OCI-LY3 (cell line): ENCODE measurements at regions not wholly inside any gene's neighbourhood (a gene's known extent, or its start where the extent isn't known, plus 50 kb on each side); places are given as distances from the start of the nearest gene placed in this dataset.
"Not testable (repeated sequence)": the region's sequence is repeated elsewhere in the genome, so short reads cannot be mapped to it uniquely, and the experiment has no call there.

Experiments
- H2AFZ ChIP-seq: fragments of 200-600, 300-600 bp; shearing (Covaris generic); 2 replicates; pipeline ENCODE4 v1.6.0; 2014; ENCODE audit warnings: antibody characterized with exemption, low read depth, low read length
- H3K27ac ChIP-seq: fragments of 200-600, 300-600 bp; sonication (generic); 2 replicates; pipeline ENCODE4 v1.5.1; 2014; ENCODE audit warnings: mild to moderate bottlenecking, low read length, moderate library complexity, mixed read lengths
- H3K27me3 ChIP-seq: fragments of 200-600, 300-600 bp; sonication (generic); 2 replicates; pipeline ENCODE4 v1.6.1; 2014; ENCODE audit warnings: low read depth, low read length, mixed read lengths
- H3K36me3 ChIP-seq: fragments of 200-600, 300-600 bp; sonication (generic); replicated peaks from 2 replicates; pipeline ENCODE3; 2014; ENCODE audit warnings: low read depth, low read length, mixed read lengths
- H3K4me1 ChIP-seq: fragments of 300-600, 200-600 bp; sonication (generic); 2 replicates; pipeline ENCODE4 v1.6.1; 2014; ENCODE audit warnings: low read length, mixed read lengths
- H3K4me2 ChIP-seq: fragments of 200-600, 300-600 bp; sonication (generic); 2 replicates; pipeline ENCODE4 v1.6.1; 2014; ENCODE audit warnings: low read length, mixed read lengths
- H3K4me3 ChIP-seq: fragments of 300-600, 200-600 bp; sonication (generic); 2 replicates; pipeline ENCODE4 v1.5.1; 2014; ENCODE audit warnings: antibody characterized with exemption, mild to moderate bottlenecking, low read length, moderate library complexity
- H3K79me2 ChIP-seq: fragments of 300-600, 200-600 bp; shearing (Covaris generic); 2 replicates; pipeline ENCODE4 v1.6.1; 2014; ENCODE audit warnings: mild to moderate bottlenecking, low read length, mixed read lengths
- H3K9ac ChIP-seq: fragments of 300-600, 200-600 bp; shearing (Covaris generic); 2 replicates; pipeline ENCODE4 v1.6.0; 2014; ENCODE audit warnings: mild to moderate bottlenecking, low read length, moderate library complexity
- H3K9me3 ChIP-seq: fragments of 200-600, 300-600 bp; shearing (Covaris generic); 2 replicates; pipeline ENCODE4 v1.6.1; 2014; ENCODE audit warnings: low read length, mixed read lengths; ENCODE audit not compliant: insufficient read depth
- H4K20me1 ChIP-seq: fragments of 200-600, 300-600 bp; sonication (generic); 2 replicates; pipeline ENCODE4 v1.6.1; 2016; ENCODE audit warnings: low read length, mixed read lengths; ENCODE audit not compliant: insufficient read depth
- EZH2phosphoT487 ChIP-seq: fragments of 200-600 bp; shearing (Covaris generic); IDR thresholded peaks from 2 replicates; pipeline ENCODE4 v1.6.1; 2018; ENCODE audit warnings: antibody characterized with exemption, mixed run types, low read depth
- TF ChIP-seq, protein P1 (sequence below): fragments of 200-600, 300-600 bp; sonication (generic); IDR thresholded peaks from 2 replicates; pipeline ENCODE4 v1.5.1; 2014; ENCODE audit warnings: antibody characterized with exemption, low read length, low read depth

DNA sequence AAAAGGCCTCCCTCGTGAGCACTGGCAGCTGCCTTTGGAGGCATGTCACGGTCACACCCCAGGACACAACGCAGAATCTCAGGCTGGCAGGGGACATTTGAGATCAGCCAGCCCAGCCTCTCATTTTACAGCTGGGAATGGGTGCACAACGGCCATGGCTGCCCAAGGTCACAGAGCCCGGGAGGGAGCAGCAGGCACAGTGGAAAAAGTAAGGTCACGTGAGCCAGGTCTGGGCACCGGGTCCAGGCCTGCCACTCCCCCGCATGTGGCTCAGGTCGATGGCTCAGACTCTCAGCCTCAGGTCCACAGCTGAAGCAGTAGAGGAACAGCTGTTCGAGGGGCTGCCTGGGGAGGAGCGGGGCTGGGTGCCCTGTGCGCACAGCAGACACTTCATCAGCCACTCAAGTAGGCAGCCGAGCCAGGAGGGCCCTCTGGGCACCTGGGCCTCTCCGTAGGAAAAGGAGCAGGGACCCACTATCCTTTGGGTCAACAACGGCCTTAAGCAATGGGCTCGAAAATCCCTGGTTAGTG lies 260.6 kb downstream of the GOLGA6L6 start:
- Histone ChIP-seq H3K4me1 (no peaks in the 10 kb centered on the region), H3K27me3 (no peaks in the 10 kb centered on the region), H3K27ac (no peak overlapping the region), H4K20me1 (no peaks in the 10 kb centered on the region), H2AFZ (no peak overlapping the region), H3K9ac (no peak overlapping the region), H3K4me3 (no peak overlapping the region), H3K4me2 (no peak overlapping the region), H3K79me2 (no peaks in the 10 kb centered on the region), H3K36me3 (no peaks in the 10 kb centered on the region), H3K9me3 (no peaks in the 10 kb centered on the region; the same call in 1 of the 2 replicates)
- TF ChIP-seq, protein P1, sequence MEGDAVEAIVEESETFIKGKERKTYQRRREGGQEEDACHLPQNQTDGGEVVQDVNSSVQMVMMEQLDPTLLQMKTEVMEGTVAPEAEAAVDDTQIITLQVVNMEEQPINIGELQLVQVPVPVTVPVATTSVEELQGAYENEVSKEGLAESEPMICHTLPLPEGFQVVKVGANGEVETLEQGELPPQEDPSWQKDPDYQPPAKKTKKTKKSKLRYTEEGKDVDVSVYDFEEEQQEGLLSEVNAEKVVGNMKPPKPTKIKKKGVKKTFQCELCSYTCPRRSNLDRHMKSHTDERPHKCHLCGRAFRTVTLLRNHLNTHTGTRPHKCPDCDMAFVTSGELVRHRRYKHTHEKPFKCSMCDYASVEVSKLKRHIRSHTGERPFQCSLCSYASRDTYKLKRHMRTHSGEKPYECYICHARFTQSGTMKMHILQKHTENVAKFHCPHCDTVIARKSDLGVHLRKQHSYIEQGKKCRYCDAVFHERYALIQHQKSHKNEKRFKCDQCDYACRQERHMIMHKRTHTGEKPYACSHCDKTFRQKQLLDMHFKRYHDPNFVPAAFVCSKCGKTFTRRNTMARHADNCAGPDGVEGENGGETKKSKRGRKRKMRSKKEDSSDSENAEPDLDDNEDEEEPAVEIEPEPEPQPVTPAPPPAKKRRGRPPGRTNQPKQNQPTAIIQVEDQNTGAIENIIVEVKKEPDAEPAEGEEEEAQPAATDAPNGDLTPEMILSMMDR = no peak
- TF ChIP-seq EZH2phosphoT487 = no peak

DNA sequence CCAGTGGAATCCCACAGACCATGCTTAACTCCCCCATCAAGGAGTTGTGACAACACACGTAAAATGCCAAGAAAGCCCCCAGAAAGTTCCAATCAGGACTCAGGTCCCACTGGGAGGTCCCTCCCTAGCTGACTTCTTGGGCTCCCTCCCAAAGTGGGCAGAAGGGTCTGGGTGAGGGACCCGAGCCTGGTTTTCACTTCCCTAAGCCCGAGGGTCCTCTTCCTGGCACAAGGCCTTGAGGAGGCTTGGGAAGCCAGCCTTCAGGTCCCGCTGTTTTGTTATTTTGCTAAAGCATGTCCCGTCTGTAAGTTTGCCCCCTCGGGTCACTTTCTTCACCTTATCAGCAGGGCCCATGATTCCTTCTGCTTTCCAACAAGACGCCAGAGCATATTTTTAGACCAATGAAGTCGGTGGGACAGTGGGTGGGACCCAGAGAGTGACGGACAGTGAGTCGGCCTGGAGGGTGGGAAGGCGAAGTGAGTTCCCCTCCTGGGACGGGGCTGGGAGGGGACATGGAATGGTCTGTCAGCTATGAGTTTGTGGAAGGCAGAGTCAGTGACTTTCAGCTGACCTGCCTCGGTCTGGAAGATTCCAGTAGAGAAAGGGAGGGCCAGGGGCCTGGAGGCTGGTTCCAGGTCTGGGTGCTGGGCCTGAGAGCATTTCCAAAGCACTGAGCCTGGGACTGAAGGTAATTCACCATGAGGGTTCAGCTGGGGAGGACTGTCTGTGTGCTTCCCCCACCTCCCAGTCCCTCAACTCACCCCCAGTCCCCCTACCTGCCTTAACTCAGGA lies 261.3 kb downstream of the GOLGA6L6 start:
- H3K36me3 ChIP-seq, H3K27me3 ChIP-seq, H2AFZ ChIP-seq, H3K27ac ChIP-seq, H3K4me2 ChIP-seq, H3K4me3 ChIP-seq, H3K9ac ChIP-seq, H3K4me1 ChIP-seq, H4K20me1 ChIP-seq, H3K79me2 ChIP-seq, H3K9me3 ChIP-seq: not testable (repeated sequence)

DNA sequence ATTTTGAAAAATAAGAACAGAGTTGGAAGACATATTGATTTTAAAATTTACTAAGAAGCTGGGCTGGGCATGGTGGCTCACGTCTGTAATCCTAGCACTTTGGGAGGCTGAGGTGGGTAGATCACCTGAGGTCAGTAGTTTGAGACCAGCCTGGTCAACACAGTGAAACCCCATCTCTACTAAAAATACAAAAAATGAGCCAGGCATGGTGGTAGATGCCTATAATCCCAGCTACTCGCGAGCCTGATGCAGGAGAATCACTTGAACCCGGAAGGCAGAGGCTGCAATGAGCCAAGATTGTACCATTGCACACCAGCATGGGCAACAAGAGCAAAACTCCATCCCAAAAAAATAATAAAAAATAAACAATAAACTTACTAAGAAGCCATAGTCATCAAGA lies 262.5 kb downstream of the GOLGA6L6 start:
- H3K27ac ChIP-seq, H3K9ac ChIP-seq, H3K36me3 ChIP-seq, H3K9me3 ChIP-seq, H3K4me2 ChIP-seq, H3K4me3 ChIP-seq, H3K4me1 ChIP-seq, H4K20me1 ChIP-seq, H3K79me2 ChIP-seq, H3K27me3 ChIP-seq, H2AFZ ChIP-seq: not testable (repeated sequence)

DNA sequence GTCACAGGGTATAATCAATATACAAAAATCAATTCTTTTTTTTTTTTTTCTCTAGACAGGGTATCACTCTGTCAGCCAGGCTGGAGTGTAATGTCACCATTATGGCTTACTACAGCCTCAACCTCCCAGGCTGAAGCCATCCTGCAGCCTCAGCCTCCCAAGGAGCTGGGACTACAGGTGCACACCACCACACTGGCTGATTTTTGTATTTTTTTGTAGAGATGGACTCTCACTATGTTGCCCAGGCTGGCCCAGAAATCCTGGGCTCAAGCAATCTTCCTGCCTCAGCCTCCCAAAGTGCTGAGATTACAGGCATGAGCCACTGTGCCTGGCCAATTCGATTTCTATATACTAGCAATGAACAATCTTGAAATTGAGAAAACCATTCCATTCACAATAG lies 263.2 kb downstream of the GOLGA6L6 start:
- H4K20me1 ChIP-seq, H3K9me3 ChIP-seq, H3K4me1 ChIP-seq, H3K9ac ChIP-seq, H3K27ac ChIP-seq, H3K4me2 ChIP-seq, H3K36me3 ChIP-seq, H2AFZ ChIP-seq, H3K27me3 ChIP-seq, H3K4me3 ChIP-seq, H3K79me2 ChIP-seq: not testable (repeated sequence)

DNA sequence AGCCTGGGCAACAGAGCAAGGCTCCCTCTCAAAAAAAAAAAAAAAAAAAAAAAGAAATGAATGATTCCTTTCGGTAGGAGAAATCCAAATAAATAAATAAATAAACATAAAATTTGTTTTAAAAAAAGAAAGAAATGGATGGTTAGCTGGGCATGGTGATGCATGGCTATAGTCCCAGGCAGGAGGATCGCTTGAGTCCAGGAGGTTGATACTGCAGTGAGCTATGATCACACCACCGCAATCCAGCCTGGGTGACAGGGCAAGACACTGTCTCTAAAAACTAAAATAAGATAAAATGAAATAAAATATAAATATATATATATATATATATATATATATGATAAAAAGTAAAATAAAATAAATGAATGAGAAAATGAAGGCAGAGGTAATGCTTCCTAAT lies 264.1 kb downstream of the GOLGA6L6 start:
- H3K4me1 ChIP-seq, H3K27ac ChIP-seq, H3K9me3 ChIP-seq, H3K9ac ChIP-seq, H4K20me1 ChIP-seq, H3K79me2 ChIP-seq, H3K36me3 ChIP-seq, H2AFZ ChIP-seq, H3K4me2 ChIP-seq, H3K4me3 ChIP-seq, H3K27me3 ChIP-seq: not testable (repeated sequence)

DNA sequence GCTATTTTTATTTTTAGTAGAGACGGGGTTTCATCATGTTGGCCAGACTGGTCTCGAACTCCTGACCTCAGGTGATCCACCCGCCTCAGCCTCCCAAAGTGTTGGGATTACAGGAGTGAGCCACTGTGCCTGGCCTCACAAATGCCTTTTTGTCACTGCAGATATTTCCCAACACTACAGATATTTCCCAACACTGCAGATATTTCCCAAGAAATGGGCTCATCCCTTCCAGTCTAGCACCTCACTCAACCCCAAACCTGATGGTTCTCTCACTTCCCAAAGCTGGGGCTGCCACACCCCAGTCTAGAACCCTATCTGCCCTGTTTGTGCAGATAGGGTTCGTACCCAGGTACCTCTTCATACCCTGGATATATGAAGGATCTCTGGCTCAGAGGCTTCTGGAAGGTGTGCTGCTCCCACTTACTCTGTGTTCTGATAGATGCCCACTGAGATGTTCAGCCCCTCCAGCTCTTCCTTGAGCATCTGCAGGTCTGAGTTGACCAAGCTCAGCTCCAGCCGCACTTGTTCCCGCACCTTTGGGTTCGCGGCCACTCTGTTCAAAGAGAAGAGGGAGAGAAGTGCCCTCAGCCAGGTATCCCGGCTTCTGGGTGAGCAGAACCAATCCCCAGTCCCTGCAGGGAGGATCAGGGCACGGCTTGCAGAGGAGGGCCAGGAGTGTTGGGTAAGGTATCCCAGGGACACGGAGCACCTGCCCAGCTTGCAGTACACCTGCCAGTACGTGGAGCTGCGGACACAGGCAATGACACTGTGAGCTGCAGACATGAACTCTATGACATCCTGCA lies 265.1 kb downstream of the GOLGA6L6 start:
- H3K9ac ChIP-seq, H3K4me3 ChIP-seq, H3K4me1 ChIP-seq, H3K27me3 ChIP-seq, H3K36me3 ChIP-seq, H4K20me1 ChIP-seq, H3K79me2 ChIP-seq, H3K27ac ChIP-seq, H3K4me2 ChIP-seq, H3K9me3 ChIP-seq, H2AFZ ChIP-seq: not testable (repeated sequence)

DNA sequence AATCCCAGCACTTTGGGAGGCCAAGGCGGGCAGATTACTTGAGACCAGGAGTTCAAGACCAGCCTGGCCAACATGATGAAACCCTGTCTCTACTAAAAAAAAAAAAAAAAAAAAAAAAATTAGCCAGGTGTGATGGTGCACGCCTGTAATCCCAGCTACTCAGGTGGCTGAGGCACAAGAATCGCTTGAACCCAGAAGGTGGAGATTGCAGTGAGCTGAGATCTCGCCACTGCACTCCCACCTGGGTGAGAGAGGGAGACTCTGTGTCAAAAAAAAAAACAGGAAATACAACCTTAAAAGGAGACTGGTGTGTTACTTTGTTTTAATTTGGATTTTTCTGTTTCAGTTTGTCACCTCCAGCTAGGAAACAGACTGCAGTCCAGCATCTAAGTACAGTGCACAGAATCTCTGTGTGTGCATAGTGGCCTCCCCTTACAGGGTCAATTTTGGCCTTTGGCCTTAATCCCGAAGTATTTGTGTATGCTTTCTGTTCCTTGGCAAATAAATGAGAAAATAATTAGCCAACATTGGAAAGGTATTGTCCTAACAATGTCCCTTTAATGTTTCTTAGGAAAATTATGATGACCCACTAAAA lies 266.1 kb downstream of the GOLGA6L6 start:
- not testable (repeated sequence) for H3K27ac ChIP-seq, H3K9me3 ChIP-seq, H3K4me2 ChIP-seq, H3K4me1 ChIP-seq, H4K20me1 ChIP-seq, H2AFZ ChIP-seq, H3K4me3 ChIP-seq, H3K36me3 ChIP-seq, H3K9ac ChIP-seq, H3K27me3 ChIP-seq, H3K79me2 ChIP-seq
